Panc1 (cell line): ENCODE measurements at regions not wholly inside any gene's neighbourhood (a gene's known extent, or its start where the extent isn't known, plus 50 kb on each side); places are given as distances from the start of the nearest gene placed in this dataset.
A peak's percentile ranks its signal among the peaks of the same experiment; 100 is the strongest.

Source experiments
- ATAC-seq: fragments of 200-7000 bp; cut with Tn5 transposase; 2 replicates; pipeline ENCODE4 v1.9.1; 2020; ENCODE audit warnings: mild to moderate bottlenecking, moderate library complexity
- BruUV-seq: library from RNA; stranded (reverse); fragments of 400-500 nt; replicated peaks from 2 replicates; lab custom pipeline; 2021; lab: Mats Ljungman, UMichigan
- CTCF ChIA-PET: fragments of 300-600 bp; sonication (Branson Sonifier 250); formaldehyde crosslinking; loops from one replicate; lab custom pipeline; 2022; ENCODE audit warnings: antibody characterized with exemption; lab: Charles Lee
- POLR2A ChIA-PET: fragments of 300-600 bp; sonication (Branson Sonifier 250); formaldehyde crosslinking; loops from one replicate; lab custom pipeline; 2022; ENCODE audit warnings: antibody characterized with exemption; lab: Charles Lee
- DNase-seq: peaks from one replicate; pipeline ENCODE4 v3.0.0-alpha.2; 2010; ENCODE audit warnings: low read depth, low spot score
- H3K27ac ChIP-seq: 2 replicates; pipeline ENCODE4 v1.5.1; 2011; ENCODE audit warnings: mild to moderate bottlenecking, low read length, inconsistent platforms
- H3K27me3 ChIP-seq: fragments of 200-500 bp; sonication (Bioruptor generic); 2 replicates; pipeline ENCODE4 v1.6.0; 2014; ENCODE audit warnings: low read length, inconsistent platforms; ENCODE audit not compliant: control insufficient read depth, insufficient read depth
- H3K36me3 ChIP-seq: fragments of 200-500 bp; sonication (Bioruptor generic); 2 replicates; pipeline ENCODE4 v1.5.1; 2014; ENCODE audit warnings: inconsistent platforms, mild to moderate bottlenecking, low read length, moderate library complexity; ENCODE audit not compliant: control insufficient read depth, insufficient read depth
- H3K4me1 ChIP-seq: 2 replicates; pipeline ENCODE4 v1.5.1; 2011; ENCODE audit warnings: inconsistent platforms, mild to moderate bottlenecking, low read length, moderate library complexity; ENCODE audit not compliant: control insufficient read depth, insufficient read depth
- H3K4me3 ChIP-seq, 2 experiments: 2 replicates each; pipeline ENCODE4 v1.5.1; 2011 to 2012; ENCODE audit warnings: low read depth in 2 of 2, low read length in 2 of 2, mild to moderate bottlenecking in 2 of 2, inconsistent platforms in 1 of 2, moderate library complexity in 1 of 2
- H3K9me3 ChIP-seq: fragments of 200-500 bp; sonication (Bioruptor generic); 2 replicates; pipeline ENCODE4 v1.5.1; 2014; ENCODE audit warnings: low read depth, mild to moderate bottlenecking, inconsistent platforms, low read length, moderate library complexity; ENCODE audit not compliant: control insufficient read depth, insufficient read depth
- POLR2AphosphoS5 ChIP-seq: IDR thresholded peaks from 2 replicates; pipeline ENCODE4 v1.6.1; 2012; ENCODE audit warnings: mild to moderate bottlenecking, low read depth, low read length, moderate library complexity
- SIN3A ChIP-seq: IDR thresholded peaks from 2 replicates; pipeline ENCODE4 v1.6.1; 2012; ENCODE audit warnings: low read depth, mild to moderate bottlenecking, low read length, moderate library complexity, borderline replicate concordance; ENCODE audit not compliant: insufficient read depth
- TCF7L2 ChIP-seq: IDR thresholded peaks from 2 replicates; pipeline ENCODE4 v1.6.1; 2011; ENCODE audit warnings: mild to moderate bottlenecking, low read depth, low read length, inconsistent platforms
- in situ Hi-C: cut with HindIII; loops from 2 replicates; pipeline ENCODE4 v1.10.0; 2016; ENCODE audit warnings: low sequenced_read_pairs, low pct_unique_long_range_greater_than_20kb
- intact Hi-C: fragments of 100-400 bp; cut with micrococcal nuclease; formaldehyde crosslinking; loops from one replicate; pipeline ENCODE4 v1.10.0; 2022; ENCODE audit not compliant: unreplicated experiment
- TF ChIP-seq, protein P1 (sequence below): fragments of 450-650 bp; IDR thresholded peaks from 2 replicates; pipeline ENCODE4 v1.5.1; 2017; ENCODE audit warnings: mild to moderate bottlenecking
- TF ChIP-seq, protein P2 (sequence below), 2 experiments: IDR thresholded peaks; 2 replicates each; pipeline ENCODE4 v1.6.1; 2011 to 2012; ENCODE audit warnings: low read depth in 2 of 2, control low read depth in 1 of 2, low read length in 1 of 2, mild to moderate bottlenecking in 1 of 2, moderate library complexity in 1 of 2; ENCODE audit not compliant: insufficient read depth in 1 of 2

DNA sequence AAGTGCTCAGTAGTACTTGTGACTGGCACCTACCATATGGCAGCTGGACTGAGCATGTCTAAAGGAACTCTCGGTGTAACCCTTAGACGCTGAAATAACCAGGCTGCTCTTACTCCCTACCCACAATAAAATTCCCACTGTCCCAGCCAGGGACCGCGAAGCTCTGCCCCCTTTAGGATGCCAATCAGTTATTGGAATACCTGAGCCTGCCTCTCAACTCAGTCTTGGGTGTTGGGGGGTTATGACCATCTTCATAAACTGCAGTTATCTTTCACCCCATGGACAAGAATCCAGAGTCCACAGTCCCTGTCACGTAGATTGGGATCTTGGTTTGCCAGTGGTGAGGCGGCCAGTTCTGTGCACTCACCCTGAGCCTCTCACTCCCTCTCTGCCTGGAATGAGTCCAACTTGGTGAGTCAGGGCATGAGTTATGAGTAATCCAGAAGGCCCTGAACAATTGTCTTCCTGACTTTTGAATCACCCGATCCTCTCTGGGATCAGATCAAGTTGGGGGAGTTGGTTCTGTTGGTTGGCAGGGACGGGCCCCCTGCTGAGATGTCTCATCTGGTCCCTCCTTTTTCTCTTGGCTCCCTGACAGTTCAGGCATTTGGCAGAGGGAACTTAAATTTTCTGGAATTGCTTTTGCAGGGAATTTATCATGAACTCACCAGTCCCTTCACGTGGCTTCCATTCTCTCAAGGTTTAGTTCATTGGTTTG is 120.1 kb upstream of the UBE2E1 start:
- Histone ChIP-seq H3K4me3 (peak overlapping the region in 1 of 2 experiments; percentile 26; a peak in 1 of 4 replicates), H3K36me3 (no peaks in the 10 kb centered on the region), H3K27me3 (no peaks in the 10 kb centered on the region), H3K4me1 (peaks cover 23% of the 10 kb centered on the region), H3K27ac (peak overlapping the region; percentile 83), H3K9me3 (0 out of 2 replicates have a peak, but pooled peaks cover 2% of the 10 kb centered on the region)
- ATAC-seq (peak; percentile 98), DNase-seq (peak; percentile 94)
- BruUV-seq = no TSS peak
- TF ChIP-seq, protein P1, sequence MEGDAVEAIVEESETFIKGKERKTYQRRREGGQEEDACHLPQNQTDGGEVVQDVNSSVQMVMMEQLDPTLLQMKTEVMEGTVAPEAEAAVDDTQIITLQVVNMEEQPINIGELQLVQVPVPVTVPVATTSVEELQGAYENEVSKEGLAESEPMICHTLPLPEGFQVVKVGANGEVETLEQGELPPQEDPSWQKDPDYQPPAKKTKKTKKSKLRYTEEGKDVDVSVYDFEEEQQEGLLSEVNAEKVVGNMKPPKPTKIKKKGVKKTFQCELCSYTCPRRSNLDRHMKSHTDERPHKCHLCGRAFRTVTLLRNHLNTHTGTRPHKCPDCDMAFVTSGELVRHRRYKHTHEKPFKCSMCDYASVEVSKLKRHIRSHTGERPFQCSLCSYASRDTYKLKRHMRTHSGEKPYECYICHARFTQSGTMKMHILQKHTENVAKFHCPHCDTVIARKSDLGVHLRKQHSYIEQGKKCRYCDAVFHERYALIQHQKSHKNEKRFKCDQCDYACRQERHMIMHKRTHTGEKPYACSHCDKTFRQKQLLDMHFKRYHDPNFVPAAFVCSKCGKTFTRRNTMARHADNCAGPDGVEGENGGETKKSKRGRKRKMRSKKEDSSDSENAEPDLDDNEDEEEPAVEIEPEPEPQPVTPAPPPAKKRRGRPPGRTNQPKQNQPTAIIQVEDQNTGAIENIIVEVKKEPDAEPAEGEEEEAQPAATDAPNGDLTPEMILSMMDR = no peak
- TF ChIP-seq POLR2AphosphoS5 = peak; percentile 64; the same call in 1 of the 2 replicates
- TF ChIP-seq SIN3A = no peak
- TF ChIP-seq TCF7L2 = peak; percentile 70; the same call in 1 of the 2 replicates
- TF ChIP-seq, protein P2, sequence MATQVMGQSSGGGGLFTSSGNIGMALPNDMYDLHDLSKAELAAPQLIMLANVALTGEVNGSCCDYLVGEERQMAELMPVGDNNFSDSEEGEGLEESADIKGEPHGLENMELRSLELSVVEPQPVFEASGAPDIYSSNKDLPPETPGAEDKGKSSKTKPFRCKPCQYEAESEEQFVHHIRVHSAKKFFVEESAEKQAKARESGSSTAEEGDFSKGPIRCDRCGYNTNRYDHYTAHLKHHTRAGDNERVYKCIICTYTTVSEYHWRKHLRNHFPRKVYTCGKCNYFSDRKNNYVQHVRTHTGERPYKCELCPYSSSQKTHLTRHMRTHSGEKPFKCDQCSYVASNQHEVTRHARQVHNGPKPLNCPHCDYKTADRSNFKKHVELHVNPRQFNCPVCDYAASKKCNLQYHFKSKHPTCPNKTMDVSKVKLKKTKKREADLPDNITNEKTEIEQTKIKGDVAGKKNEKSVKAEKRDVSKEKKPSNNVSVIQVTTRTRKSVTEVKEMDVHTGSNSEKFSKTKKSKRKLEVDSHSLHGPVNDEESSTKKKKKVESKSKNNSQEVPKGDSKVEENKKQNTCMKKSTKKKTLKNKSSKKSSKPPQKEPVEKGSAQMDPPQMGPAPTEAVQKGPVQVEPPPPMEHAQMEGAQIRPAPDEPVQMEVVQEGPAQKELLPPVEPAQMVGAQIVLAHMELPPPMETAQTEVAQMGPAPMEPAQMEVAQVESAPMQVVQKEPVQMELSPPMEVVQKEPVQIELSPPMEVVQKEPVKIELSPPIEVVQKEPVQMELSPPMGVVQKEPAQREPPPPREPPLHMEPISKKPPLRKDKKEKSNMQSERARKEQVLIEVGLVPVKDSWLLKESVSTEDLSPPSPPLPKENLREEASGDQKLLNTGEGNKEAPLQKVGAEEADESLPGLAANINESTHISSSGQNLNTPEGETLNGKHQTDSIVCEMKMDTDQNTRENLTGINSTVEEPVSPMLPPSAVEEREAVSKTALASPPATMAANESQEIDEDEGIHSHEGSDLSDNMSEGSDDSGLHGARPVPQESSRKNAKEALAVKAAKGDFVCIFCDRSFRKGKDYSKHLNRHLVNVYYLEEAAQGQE (IDR thresholded peaks at IDR 0.05; ENCODE audit: insufficient read depth in 1 of 2, low read depth in 2 of 2, low read length in 1 of 2) = no peak
- CTCF ChIA-PET = no interaction called here
- intact Hi-C loops = no loop called here
- POLR2A ChIA-PET = no interaction called here
- in situ Hi-C loops = no loop called here

DNA sequence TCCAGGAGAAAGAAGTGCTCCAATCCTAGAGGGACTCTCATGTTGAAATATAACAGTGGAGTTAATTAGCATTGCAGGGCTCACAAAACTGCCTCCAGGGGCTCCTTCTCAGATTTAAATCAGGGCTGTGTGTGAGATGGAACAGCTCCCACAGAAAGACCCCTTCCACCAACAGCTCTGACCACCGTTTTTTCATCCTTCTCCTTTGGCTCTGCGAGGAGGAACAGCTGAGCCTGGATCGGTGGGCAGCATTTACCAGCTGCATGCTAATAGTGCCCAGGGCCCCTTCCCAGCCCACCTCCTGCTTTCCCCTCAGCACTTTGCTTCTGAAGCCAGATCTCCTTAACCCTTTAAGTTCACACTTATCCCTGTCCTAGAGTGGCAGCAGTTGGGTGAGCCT is 119.2 kb upstream of the UBE2E1 start:
- intact Hi-C loops = no loop called here
- no peaks in the 10 kb centered on the region for H3K27me3 ChIP-seq
- H3K4me1 ChIP-seq = peaks cover 23% of the 10 kb centered on the region
- H3K4me3 ChIP-seq = no peak overlapping the region
- in situ Hi-C loops = no loop called here
- ChIA-PET CTCF (no interaction called here), POLR2A (no interaction called here)
- BruUV-seq = no TSS peak
- no peaks in the 10 kb centered on the region for H3K36me3 ChIP-seq
- peak overlapping the region; percentile 83 for H3K27ac ChIP-seq
- TF ChIP-seq, protein P2 (IDR thresholded peaks at IDR 0.05; ENCODE audit: insufficient read depth in 1 of 2, low read depth in 2 of 2, low read length in 1 of 2) = no peak
- TF ChIP-seq POLR2AphosphoS5 (no peak), SIN3A (no peak), TCF7L2 (no peak)
- TF ChIP-seq, protein P1 = no peak
- 0 out of 2 replicates have a peak, but pooled peaks cover 2% of the 10 kb centered on the region for H3K9me3 ChIP-seq
- ATAC-seq = no peak
- no peak for DNase-seq
